Rectal smooth muscle tissue (tissue), 1 donor: ENCODE measurements at regions not wholly inside any gene's neighbourhood (a gene's known extent, or its start where the extent isn't known, plus 50 kb on each side); places are given as distances from the start of the nearest gene placed in this dataset.

Experiments used
- H3K27ac ChIP-seq: one replicate; pipeline ENCODE4 v1.7.0; 2013; ENCODE audit warnings: low read depth, low read length, inconsistent platforms
- H3K27me3 ChIP-seq: one replicate; pipeline ENCODE4 v1.7.0; 2013; ENCODE audit warnings: low read length; ENCODE audit not compliant: control insufficient read depth, insufficient read depth
- H3K36me3 ChIP-seq: one replicate; pipeline ENCODE4 v1.7.0; 2013; ENCODE audit warnings: low read length; ENCODE audit not compliant: control insufficient read depth, insufficient read depth
- H3K4me1 ChIP-seq: one replicate; pipeline ENCODE4 v1.7.0; 2013; ENCODE audit warnings: low read length; ENCODE audit not compliant: control insufficient read depth, insufficient read depth
- H3K4me3 ChIP-seq: one replicate; pipeline ENCODE4 v1.7.0; 2013; ENCODE audit warnings: low read length
- H3K9ac ChIP-seq: one replicate; pipeline ENCODE4 v1.7.0; 2013; ENCODE audit warnings: low read length

DNA sequence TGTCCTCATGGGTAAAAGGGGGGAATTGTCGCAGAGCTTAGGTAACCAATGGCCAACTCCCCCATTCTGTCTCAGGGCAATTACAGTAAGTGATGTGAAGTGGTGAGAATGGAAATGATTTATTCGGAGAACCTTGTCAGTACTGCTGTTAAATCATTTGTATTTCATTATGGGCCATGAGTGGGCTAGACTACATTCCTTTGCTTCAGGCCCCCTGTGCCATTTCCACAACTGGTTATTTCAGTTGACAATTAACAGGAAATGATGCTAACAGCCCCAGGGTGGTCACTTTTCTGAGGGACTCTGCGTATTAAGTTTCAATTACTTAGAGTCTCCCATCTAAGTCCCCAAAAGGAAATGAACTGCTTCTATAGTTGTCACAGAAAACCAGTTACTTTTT is 653.7 kb downstream of the CCDC171 start:
- Histone ChIP-seq H3K27me3 (no peaks in the 10 kb centered on the region), H3K27ac (no peak overlapping the region), H3K9ac (no peak overlapping the region), H3K4me1 (peaks cover 9% of the 10 kb centered on the region), H3K4me3 (no peak overlapping the region), H3K36me3 (no peaks in the 10 kb centered on the region)

GRCh38 chr9:16207161-16207560 is 654.3 kb downstream of the CCDC171 start:
- H3K27ac ChIP-seq = peak overlapping the region; percentile 25
- no peak overlapping the region for H3K9ac ChIP-seq
- peaks cover 9% of the 10 kb centered on the region for H3K4me1 ChIP-seq
- H3K4me3 ChIP-seq = peak overlapping the region; percentile 10
- no peaks in the 10 kb centered on the region for H3K36me3 ChIP-seq
- H3K27me3 ChIP-seq = no peaks in the 10 kb centered on the region

DNA sequence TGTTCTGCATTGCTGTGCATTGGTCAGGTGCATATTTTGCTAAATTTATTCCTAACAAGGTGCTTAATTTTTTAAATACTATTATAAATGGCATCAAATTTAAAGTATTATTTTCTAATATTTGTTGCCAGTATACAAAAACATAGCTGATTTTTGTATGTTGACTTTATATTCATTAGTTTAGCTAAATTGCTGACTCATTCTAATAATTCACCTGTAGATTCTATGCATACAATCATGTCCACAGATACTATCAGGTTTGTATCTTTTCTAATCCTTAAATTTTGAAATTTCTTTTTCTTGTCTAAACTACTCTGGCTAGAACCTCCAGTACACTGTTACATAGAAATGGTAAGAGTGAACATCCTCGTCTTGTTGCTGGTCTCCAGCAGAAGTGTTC is 657.6 kb downstream of the CCDC171 start:
- peaks cover 10% of the 10 kb centered on the region for H3K4me1 ChIP-seq
- H3K36me3 ChIP-seq = no peaks in the 10 kb centered on the region
- no peaks in the 10 kb centered on the region for H3K27me3 ChIP-seq
- no peak overlapping the region for H3K4me3 ChIP-seq
- no peak overlapping the region for H3K27ac ChIP-seq
- H3K9ac ChIP-seq = no peak overlapping the region

DNA sequence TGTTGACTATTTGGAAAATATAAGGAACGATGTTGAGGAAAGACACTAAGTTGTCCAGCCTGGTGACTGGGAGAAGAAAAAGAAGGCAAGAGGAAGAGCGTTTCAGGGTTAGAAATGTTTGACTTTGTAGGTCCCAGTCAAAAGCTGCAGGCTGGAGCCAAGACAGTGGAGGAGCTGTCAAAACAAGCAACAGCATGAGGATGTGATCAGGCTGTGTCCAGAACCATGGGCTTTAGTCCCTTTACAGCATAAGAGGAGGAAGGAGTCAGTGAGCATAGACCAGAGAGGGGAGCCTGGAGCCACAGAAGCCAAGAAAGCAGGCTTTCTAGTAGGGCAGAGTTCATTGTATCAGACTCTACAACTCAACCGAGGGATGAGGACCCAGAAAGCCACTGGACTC is 658.5 kb downstream of the BNC2 start:
- no peaks in the 10 kb centered on the region for H3K36me3 ChIP-seq
- H3K9ac ChIP-seq = no peak overlapping the region
- H3K4me1 ChIP-seq = peaks cover 10% of the 10 kb centered on the region
- H3K27me3 ChIP-seq = no peaks in the 10 kb centered on the region
- no peak overlapping the region for H3K27ac ChIP-seq
- no peak overlapping the region for H3K4me3 ChIP-seq

DNA sequence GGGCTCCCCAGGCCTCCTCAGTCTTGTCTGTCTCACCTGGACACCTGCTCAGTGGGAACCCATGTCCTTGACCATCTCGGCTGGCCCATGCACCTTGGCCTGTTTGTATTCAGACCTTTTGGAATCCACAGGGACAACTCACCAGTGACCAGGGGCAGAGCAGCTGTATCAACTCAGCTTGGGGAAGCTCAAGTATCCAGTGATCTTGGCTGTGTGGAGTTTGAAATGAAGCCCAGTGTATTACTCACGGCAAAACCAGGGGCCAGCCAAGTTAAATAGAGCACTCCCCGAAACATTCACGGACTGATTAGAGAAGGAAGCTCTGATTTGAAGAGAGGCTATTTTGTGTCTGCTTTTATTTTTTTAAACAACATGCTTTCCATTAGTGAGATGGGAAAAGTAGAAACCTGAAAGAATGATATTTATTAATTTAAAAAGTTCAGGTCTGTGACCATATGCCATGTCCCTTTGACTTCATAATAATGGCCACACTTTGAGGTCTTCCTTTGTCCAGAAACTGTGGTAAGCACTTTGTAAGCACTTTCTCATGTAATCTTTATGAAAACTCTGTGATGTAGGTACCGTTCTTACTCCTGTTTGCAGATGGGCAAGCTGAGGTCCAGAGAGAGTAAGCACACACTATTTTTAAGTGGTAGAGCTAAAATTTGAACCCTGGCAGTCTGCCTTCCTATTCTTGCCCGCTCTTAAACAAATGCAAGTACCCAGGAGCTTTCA is 656.5 kb downstream of the BNC2 start:
- Histone ChIP-seq H3K4me3 (no peak overlapping the region), H3K4me1 (peaks cover 10% of the 10 kb centered on the region), H3K27ac (peak overlapping the region; percentile 35), H3K9ac (no peak overlapping the region), H3K36me3 (no peaks in the 10 kb centered on the region), H3K27me3 (no peaks in the 10 kb centered on the region)

DNA sequence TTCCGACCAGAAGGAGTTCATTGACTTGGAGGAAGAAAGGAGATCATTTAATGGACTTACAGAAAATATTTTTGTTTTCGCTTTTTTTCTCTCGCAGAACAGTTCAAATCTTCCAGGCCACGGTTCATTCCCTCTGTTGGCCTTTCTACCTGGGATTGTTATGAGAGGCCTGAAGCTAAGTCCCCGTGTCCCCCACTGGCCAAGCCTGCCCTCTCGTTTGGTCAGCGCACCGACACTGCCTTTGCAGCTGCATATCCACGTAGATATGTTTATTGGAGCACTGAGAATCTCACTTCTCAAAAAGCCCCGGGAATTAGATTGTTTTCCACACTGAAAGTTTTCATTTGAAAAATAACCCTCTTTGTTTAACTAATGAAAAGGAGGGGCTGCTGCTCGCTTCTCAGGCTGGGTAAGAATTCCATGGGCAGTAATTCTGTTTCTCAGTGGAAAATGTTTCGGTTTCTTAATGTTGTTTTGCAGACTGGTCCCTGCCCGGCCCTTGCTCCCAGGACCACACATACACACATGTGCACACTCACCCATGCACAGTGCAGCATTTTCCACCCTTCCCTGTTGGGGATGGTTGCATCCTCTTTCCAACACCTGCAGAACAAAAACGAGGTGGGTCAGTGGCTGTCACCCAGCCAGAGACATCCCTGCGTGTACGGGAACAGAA is 655.7 kb downstream of the BNC2 start:
- H3K36me3 ChIP-seq = no peaks in the 10 kb centered on the region
- H3K4me3 ChIP-seq = no peak overlapping the region
- H3K27me3 ChIP-seq = no peaks in the 10 kb centered on the region
- peaks cover 10% of the 10 kb centered on the region for H3K4me1 ChIP-seq
- no peak overlapping the region for H3K27ac ChIP-seq
- no peak overlapping the region for H3K9ac ChIP-seq

GRCh38 chr9:16215353-16215680 is 655.2 kb downstream of the BNC2 start:
- H3K4me1 ChIP-seq = peaks cover 10% of the 10 kb centered on the region
- H3K27ac ChIP-seq = no peak overlapping the region
- no peaks in the 10 kb centered on the region for H3K27me3 ChIP-seq
- no peak overlapping the region for H3K4me3 ChIP-seq
- H3K9ac ChIP-seq = no peak overlapping the region
- no peaks in the 10 kb centered on the region for H3K36me3 ChIP-seq

DNA sequence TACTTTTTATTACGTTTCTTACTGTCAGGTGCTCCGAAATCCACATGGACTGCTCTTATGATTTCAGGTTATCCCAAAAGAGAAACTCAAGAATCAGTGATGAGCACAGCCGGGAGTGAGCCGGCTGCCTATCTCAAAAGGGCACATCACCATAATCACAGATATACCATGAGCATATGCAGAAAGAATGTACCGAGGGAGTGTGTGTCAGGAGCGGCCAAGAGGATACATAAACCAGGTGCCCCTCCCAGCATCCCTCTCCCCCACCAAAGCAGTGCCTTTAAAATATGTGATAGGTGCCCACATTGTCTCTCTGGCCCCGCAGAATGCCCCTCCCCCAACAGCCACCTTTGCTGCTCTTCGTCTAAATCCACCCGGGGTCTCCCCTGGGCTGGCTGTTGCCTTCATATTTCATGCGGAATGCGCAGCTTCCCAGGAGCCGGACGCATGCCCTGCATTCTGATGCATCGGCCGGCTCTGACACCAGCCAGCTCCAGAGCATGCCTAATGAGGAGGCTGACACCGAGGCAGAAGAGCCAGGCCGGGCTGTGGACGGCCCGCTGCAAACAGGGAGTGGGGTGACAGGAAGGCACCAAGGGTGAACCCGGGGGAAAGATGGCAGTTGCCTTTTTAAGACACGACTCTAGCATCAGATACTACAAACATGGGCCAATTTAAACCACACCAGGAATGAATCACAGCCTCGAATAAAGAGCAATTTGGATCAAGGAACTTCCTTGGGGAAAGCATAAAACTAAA is 652.3 kb downstream of the BNC2 start:
- Histone ChIP-seq H3K4me1 (peaks cover 10% of the 10 kb centered on the region), H3K36me3 (no peaks in the 10 kb centered on the region), H3K27me3 (no peaks in the 10 kb centered on the region), H3K9ac (no peak overlapping the region), H3K27ac (peak overlapping the region; percentile 46), H3K4me3 (no peak overlapping the region)

GRCh38 chr9:16221366-16221765 is 649.1 kb downstream of the BNC2 start:
- H3K36me3 ChIP-seq = no peaks in the 10 kb centered on the region
- no peaks in the 10 kb centered on the region for H3K27me3 ChIP-seq
- no peak overlapping the region for H3K9ac ChIP-seq
- no peak overlapping the region for H3K4me3 ChIP-seq
- no peaks in the 10 kb centered on the region for H3K4me1 ChIP-seq
- H3K27ac ChIP-seq = no peak overlapping the region

DNA sequence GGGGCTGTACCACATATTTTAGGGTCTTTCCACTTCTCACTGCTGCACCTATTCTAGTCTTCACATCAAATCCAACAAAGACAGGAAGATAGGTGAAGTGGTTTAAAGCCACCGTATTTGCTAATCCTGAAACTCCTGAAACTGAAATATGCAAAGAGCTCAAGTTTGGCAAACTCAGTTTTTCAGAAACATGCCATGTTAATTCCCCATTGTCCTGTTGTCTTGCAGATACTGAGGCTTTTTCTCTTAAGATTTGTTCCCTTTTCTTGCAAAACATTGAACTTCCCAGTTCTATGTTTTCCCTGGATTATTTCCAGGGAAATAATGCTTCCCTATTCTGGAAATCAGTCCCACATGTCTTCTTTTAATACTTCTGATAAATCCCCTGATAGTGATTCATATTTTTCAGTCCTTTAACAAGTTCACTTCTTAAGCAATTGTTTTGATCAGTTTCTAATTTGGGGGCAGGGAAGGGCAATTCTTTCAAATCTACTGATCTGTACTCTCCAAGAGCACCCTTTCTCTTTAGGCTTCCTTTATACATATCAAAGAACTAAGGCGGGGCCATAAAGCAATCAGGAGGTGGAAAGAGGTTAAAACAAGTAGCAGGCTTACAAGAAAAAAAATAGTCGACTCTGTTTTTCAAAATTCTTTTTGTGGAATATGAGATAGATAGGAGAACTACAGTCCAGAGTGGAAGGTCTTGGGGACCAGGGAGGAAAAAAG is 648.5 kb downstream of the BNC2 start:
- H3K9ac ChIP-seq = no peak overlapping the region
- H3K27me3 ChIP-seq = no peaks in the 10 kb centered on the region
- no peaks in the 10 kb centered on the region for H3K4me1 ChIP-seq
- H3K4me3 ChIP-seq = no peak overlapping the region
- no peaks in the 10 kb centered on the region for H3K36me3 ChIP-seq
- H3K27ac ChIP-seq = no peak overlapping the region

DNA sequence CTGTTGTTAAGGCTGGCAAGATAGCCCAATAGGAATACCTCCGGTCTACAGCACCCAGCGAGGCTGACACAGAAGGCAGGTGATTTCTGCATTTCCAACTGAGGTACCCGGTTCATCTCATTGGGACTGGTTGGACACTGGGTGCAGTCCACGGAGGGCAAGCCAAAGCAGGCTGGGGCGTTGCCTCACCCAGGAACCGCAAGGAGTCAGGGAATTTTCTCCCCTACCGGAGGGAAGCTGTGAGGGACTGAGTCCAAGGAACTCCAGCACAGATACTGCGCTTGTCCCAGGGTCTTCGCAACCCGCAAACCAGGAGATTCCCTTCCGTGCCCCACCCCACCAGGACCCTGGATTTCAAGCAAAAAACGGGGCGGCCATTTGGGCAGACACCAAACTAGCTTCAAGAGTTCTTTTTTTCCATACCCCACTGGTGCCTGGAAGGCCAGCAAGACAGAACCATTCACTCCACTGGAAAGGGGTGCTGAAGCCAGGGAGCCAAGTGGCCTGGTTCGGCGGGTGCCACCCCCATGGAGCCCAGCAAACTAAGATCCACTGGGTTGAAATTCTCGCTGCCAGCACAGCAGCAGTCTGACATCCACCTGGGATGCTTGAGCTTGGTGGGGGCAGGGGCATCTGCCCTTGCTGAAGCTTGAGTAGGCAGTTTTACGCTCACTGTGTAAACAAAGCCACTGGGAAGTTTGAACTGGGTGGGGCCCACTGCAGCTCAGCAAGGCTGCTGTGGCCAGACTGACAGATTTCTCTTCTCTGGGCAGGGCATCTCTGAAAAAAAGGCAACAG is 647.2 kb downstream of the BNC2 start:
- Histone ChIP-seq H3K36me3 (no peaks in the 10 kb centered on the region), H3K4me1 (no peaks in the 10 kb centered on the region), H3K4me3 (no peak overlapping the region), H3K9ac (no peak overlapping the region), H3K27me3 (no peaks in the 10 kb centered on the region), H3K27ac (no peak overlapping the region)

GRCh38 chr9:16230731-16231130 is 639.7 kb downstream of the BNC2 start:
- Histone ChIP-seq H3K4me3 (no peak overlapping the region), H3K27ac (no peak overlapping the region), H3K9ac (no peak overlapping the region), H3K36me3 (no peaks in the 10 kb centered on the region), H3K27me3 (no peaks in the 10 kb centered on the region), H3K4me1 (no peaks in the 10 kb centered on the region)
